Activated CD8-positive, alpha-beta memory T cell treated with anti-CD3 and anti-CD28 coated beads for 48 hours (primary cell): ENCODE measurements at regions not wholly inside any gene's neighbourhood (a gene's known extent, or its start where the extent isn't known, plus 50 kb on each side); places are given as distances from the start of the nearest gene placed in this dataset.

ENCODE experiments used
- DNase-seq, 3 experiments: peaks; one replicate each; pipeline ENCODE4 v3.0.0-alpha.2; 2020; ENCODE audit warnings: low read depth in 2 of 3, low spot score in 2 of 3

DNA sequence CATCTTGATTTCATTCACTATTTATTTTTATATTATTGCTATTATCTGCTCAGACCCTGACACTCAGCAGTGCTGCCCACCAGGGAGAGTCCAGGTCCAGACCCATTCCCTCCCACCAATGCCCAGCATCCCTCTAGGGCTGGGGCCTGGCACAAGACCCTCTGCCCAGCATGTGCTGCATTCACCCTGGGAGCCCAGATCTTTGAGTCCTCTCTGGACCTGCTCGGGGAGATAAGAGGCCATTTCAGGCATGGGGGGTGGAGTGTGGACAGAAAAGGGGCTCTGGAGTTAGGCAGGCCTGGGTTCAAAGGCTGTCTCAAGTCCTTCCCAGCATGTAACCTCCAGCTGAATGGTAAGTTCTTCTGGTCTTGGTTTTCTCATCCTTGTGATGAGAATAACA is 209.6 kb downstream of the CYP26B1 start:
- DNase-seq: no peak

DNA sequence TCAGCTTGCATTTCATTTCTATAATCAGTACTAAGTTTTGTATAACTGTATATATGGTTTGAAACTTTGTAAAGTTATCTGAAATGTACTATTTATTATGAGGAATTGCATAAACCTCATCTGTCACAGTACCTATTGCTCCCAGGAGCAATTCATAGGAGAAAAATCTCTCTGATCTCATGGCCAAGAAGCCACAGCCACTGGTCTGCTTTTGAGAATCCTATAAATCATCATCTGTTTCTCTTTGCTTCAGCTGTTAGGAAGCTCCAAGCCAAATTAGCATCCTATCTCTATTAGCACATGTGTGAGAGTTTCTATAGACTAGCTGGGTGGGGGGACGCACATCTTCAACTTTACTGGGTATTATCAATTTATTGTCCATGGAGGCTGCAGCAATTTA is 210.3 kb downstream of the CYP26B1 start:
- no peak for DNase-seq

DNA sequence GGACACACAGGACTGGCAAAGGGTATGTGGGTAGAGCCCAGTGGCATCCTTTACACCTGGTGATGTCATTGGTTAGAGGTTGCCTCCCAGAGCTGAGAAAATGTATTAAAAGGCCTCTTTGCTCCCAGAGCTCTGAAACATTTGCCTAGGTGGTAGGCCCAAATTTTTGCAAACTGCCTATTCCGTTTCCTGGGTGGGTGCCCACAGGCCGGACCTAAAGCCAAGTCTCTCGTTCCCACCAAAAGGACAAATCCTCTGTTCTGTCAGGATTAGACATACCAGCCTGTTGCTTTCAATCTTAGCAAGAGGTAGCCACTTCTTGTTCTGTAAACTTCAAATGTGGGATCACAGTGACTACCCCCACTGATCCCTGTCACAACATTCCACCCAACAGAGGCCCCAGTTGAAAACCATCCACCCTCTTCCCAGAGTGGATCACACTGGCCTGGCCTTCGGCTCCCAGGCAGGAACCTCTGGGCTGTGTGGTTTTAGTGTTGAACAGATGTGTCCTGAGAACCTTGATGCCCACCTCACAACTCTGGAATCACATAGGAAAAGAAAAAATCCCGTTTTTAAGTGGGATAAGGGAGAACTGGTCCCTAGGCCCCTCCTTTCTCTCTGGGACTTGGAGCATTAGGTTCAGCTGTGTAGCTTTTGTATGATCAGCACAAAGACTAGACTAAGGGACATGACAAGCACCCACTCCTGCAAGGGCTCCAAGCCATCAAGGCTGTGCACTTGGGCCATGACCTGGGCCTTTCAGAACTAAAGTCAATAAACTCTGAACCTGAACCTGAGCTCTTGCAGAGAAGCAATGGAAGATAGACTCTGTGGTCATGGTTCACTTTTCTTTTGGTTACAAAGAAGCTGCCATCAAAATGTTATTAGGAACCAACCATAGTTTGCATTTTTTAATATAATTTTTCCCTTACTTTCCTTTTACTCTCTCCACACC is 211.3 kb downstream of the CYP26B1 start:
- DNase-seq: no peak

DNA sequence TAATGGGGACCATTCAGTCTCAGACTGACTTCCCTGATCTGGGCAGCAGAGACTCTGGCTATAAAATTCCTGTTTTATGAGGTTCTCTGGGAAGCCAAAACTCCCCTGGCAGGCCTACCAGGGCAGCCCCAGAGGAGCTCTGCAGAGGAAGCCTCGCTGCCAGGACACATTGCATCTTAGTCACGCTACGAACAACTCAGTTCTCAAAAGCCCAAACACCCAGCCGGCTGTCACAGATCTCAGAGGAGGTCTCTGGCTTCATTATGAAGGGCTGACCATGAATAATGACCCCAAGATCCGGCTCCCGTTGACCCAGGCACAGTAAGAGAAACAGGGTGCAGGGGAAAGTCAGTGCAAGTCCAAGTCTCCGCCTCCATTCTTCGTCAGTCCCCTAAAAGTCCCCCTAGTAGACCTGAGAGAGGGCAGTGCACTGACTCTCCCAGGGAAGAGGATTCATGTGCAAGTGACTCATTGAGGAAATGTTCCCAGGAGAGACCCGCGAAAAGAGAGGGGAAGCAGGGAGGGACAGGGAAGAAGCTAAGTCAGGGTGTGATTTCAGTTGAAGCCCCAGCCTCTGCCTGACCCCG is 212.3 kb downstream of the CYP26B1 start:
- DNase-seq: no peak

DNA sequence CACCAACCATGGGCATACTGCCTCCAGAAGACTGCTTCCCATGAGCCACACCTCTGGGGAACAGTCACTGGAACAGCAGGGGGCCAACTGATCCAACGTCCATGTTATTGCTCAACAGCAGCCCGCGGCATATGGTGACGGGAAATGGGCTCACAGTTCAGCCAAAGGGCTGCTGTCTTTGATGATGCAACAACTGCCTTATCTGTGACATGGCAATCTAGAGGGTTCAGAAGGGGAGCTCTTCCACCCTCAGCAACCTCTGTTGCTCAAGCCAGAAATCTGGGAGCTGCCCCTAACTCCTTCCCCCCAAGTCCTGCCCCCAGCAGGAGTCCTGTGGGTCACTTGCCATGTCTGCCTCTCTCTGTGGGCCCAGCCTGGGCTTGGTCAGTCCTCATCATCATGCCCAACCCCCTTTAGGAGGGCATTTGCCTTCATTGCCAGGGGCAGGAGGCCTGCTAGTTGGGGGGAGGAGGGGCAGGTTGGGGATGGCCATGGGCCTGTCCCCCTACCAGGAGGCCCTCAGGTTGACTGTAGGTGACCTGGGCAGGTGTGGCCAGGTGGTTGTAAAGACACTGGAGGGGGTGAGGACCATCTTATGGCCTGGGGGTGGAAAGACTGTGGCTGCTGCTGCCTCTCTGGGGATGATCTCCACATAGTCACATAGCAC is 212.9 kb downstream of the CYP26B1 start:
- DNase-seq: no peak

DNA sequence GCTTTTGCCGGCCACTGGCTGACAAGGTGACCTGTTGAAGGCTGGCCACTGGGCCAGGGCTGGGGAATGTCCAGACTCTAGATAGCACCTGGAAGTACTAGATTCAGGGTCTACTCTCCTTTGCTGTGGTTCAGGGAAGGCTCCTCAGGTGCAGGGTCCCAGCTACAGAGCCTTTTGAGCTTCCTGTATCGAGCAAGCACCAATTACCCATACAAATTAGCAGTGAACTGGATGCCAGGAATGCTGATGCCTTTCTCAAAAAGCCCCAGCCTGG is 213.4 kb downstream of the CYP26B1 start:
- no peak for DNase-seq

DNA sequence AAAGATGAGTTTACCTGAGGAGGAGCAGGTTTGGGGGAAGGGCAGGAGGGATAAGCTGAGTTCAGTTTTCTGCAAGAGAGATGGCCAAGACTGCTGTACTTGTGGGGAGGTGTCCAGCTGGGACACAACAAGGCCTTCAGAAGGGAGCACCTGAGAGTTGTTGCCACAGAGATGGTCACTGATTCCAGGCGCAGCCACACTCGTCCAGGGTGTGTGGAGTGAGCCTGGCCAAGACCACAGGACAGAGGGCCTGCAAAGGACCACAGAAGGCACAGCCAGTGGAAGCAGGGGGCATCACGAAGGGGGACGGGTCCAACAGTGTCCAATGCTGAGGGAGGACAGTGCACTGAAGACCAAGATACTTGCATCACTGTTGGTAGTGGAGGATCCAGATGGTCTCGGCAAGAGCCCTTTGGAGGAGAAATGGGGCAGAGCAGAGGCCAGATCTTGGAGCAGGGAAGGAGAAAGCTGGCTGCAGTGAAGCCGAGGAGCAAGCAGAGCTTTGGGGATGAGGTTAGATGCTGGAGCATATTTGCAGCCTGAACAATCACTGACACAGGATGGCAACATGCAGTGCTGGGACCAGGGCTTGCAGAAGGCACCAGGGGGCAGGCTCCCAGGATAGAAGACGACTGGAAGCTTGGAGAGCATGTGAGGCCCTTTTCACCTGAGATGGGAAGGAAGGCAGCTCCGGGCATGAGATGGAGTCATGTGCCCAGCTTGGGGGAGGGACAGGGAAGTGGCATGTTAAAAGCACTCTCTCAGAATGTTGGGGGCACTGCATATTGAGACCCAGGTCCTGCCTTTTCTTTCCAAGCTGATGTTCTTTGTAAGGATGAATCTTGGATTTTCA is 214.0 kb downstream of the CYP26B1 start:
- no peak for DNase-seq

DNA sequence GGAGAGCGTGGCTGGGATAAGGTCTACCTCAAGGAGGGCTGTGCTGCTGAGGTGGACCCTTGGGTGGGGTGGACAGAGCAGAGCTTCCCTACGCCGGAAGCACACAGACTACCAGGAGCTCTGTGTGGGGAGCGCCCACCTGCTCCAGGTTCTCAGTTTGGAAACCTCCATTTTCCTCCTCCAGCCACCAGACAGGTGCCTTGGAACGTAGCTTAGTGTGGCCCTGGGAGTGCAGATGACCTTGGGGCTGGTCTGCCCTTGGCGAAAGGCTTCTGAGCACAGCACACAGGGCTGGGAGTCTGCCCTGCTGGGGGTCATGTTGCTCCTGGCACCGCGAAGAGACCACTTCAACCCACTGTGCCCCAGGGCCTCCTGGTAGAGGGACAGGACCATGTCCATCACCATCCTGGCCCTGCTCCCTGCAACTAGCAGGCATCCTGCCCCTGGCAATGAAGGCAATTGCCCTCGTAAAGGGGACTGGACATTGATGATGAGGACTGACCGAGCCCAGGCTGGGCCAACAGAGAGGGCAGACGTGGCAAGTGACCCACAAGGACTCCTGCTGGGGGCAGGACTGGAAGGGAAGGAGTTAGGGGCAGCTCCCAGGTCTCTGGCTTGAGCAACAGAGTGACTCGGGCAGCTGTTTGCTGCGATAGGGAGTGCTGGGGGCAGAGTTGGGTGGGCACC is 214.7 kb downstream of the CYP26B1 start:
- no peak for DNase-seq

DNA sequence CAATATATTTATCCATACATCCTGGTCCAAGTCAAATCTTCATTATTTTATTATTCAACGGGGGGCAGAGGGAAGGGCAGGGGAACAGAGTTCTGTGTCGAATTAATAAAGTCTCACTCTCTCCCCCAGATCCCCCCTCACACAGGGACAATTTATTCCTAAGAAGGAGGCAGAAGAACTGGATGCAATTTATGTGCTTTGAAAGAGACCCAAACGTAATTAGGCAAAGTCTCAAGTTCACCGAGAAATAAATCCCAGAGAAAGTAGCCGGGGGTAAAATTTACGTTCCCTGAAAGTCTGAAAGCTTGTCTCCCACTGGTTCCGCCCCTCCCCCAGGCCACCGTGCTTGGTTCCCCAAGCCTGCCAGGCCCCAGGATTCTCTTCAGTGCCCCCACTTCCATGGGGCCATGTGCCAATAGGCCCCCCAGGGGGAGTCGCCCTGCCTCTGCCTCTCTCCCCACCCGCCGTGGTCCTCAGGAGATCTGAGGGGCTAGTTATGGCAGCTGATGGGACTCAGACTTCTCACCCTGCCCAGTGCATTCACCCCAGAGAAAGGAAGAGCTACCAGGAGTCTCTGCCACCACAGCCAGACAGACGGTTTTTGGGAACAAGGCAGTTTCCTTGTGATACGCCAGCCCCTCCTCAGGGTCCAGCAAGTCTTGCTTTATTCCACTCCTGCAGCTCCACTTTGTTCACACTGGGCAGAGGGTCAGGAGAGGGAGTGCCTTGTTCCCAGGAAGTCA is 215.5 kb downstream of the CYP26B1 start:
- no peak for DNase-seq

DNA sequence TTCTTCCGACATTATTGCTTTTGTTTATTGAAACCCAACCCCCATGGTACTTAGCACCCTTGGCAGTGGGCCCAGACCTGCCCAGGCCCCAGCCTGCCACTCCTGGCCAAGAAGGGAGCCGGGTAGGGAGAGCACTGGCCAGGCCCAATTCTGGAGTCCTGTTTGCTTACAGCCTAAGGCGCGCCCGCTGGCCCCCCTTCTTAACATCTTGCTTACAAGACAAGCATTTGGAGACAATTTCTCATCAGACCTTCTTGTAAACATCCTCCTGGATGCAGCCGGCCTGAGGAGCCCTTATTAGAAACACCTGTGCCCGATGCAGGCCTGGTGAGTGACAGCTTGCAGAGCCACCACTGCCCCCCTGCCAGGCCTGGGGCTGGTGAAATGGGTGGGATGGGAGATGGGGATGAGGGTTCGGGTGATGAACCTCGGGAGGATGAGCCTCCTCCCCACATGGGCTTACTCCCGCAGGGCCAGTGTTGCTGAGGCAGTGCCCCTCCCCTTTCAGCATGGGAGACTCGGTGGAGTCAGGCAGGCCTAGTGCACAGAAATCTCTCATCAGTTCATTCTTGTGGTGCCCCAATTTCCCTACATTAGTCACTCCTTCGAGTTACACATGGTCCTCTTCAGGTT is 217.5 kb downstream of the CYP26B1 start:
- no peak for DNase-seq

DNA sequence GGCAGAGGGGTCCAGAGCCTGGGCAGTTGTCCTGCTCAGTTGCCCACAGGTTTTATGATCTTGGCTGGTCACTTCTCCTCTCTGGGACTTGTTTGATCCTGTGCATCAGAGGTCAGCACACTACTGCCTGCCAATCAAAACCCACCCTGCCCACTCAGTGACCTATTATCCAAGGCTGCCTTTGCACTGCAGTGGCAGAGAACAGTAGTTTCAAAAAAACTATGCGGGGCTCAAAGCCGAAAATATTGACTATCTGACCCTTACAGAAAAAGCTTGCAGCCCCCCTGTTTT is 218.2 kb downstream of the CYP26B1 start:
- DNase-seq: no peak

DNA sequence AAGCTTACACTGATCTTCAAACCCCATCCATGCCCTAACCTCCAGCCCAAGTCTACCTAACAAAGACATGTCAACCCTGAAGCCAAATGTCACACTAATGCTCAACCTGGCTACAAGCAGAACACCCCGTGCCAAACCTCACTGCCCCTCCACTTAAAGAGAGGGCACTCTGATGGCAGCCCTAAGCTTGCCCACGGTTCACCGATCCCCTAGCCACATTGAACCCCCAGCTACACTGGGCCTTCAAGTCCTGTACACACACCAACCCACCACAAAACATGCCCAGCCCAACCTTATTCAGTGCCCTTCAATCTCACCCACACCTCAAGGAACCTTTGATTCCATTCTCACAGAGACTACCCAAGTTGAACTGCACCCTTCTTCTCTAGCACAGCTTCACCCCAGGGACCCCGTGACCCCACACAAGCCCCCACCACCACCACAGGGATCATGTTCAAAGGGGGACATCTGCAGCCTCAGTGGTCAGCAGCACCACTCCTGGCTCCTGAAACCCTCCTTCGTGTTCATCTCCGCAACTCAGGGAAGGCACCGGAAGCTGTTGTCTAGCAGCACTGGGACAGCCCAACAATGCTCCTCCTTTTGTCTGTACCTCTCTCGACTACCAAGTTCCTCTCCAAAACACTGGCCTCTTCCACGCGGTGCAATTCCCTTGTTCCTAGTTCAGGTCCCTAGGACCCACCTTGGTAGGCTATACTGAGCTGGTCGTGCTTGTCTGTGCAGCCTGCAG is 218.8 kb downstream of the CYP26B1 start:
- DNase-seq: no peak

DNA sequence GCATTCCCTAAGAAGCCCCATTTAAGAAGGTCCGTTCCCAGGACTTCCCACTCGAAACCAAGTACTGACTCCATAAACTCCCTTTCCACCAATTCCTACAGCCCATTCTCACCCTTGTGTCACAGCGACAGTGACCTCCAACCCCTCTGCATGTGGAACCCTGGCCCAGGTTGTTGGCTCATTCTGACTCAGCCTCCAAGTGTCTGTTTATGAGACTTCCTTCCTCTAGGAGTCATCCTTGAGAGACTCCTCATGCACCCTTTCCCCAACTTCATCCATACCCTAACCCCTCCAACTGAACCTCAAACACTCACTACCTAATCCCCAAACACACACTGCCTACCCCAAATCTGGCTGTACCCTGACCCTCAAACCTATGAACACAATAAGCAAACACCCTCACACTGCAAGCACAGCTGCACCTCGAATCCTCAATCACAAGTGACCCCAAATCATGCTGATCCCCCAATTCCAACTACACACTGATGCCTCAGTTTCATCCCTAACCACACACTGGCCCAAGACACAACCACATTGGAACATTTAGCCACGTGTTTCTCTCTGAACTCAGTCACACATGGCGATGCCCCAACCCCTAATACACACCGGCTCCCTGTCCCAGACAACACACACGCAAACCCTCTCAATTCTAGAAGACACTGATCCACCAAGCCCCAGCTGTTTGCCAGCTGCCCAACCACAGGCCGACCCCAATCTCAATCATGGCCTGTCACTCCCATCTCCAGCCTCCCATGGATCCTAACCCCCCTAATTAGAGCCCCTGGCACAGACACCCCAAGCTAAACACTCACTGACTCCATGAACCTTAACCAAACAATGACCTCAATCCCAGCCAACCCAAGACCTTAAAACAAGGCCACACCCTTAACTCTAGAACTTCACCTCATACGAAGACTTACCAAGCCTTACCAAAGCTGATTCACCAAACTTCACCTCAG is 219.6 kb downstream of the CYP26B1 start:
- no peak for DNase-seq

DNA sequence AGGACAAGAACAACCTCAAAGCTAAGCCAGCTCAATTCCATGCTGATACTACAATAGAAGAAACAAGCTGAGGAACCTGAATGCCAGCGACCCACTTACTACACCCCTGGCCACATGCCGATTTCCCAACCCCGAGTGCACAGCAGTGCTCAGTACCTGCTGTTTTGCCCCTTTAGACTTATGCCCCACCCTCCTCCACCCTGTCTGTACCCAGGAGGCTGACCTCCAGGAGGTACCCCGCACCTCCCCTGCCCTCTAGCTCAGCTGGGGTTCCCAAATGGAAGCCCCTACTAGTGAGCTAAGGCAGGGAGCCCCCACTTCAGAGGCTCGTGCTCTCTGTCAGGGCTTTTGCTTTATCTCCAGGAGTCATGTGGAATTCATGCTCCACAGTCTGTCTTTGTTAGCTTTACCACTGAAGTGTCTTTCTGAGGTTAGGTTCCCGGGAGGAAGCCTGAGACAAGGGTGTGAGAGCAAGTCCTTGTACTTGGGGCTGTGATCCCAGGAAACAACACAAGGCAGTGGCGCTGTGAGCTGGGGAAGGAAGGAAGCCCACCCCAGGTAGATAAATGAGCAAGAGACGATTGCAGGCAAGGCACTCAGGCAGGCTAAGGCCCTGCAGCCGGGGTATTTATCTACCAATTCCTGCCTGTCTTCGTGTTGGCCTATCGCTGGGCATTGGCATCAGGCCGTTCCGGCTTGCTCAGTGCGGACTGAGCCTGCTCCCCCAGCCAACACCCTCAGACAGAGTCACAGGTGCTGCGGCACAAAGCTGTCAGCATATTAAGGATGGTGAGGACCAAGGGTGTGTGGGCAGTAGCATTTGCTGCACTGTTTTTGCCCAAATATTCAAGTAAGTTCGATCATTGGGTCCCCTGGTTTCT is 220.5 kb downstream of the CYP26B1 start:
- DNase-seq: no peak

DNA sequence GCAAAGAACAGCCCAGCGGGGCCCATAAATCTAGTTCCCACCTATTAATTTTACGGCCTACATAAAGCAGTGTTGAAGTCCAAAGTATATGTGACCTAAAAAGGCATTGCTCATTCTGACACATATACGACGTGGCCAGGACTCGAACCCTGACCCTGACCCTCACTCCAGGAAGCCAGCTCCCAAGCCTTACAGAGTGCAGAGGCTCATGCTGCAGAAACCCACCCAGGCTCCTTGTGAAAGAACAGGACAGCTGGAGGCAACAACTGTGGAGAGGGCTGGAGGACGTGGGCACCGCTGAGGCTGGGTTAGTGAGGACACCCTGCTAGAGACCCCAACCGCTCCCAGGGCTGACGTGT is 221.6 kb downstream of the CYP26B1 start:
- DNase-seq: no peak

DNA sequence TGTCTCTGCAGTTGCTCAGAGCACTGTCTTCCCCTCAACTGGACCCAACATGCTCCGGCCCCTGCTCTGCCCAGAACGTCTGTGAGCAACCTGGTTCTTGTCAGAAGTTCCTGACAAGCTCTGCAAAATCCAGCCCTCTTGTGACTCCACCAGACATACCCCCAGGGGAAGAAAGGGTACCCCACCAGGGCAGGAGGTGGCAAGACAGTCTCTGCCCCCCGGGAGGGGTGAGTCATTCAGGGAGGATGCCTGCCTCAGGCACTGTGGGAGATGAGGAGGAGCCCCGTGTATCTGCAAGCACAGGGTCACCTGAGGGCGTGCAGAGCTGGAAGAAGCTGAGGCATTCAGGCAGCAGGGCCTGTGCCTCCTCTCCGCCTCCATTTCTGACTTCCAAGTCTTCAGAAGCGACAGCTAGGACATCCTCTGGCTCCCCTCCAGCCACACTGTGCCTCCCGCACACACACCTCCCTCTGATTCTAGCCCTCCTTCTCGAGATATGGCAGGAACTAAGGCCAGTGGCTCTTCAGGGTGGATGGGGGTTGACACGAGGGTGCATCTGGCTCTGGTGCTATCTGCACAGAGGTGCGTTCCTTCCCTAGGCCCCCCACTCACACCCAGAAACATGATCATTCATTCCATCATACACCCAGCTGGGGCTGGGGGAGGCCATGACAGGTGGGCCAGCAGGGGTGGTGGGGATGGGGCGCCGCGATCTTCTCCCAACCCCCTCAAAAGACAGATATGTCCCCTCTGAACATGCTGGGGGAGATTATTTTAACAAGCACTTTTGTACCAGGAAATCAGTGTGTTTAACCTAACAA is 222.2 kb downstream of the CYP26B1 start:
- DNase-seq: no peak
